ENCODE measurements at regions not wholly inside any gene's neighbourhood (a gene's known extent, or its start where the extent isn't known, plus 50 kb on each side); places are given as distances from the start of the nearest gene placed in this dataset.

DNA sequence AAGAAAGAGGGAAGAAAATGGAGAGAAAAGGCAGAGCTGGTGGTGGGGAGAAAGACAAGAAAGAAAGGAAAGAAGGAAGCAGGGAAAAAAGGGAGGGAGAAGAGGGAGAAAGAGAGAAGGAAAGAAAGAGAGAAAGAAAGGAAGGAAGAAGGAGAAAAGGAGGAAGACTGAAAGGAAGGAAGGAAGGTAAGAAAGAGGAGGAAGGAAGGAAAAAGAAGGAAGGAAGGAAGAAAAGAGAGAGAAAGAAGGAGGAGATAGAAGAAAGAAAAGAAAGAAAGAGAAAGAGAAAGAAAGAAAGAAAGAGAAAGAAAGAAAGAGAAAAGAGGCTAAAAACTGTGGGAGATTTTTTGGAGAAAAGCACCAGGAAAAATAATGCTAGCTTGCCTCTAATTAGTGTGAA lies 561.4 kb upstream of the GOT2 start:
- no peak for DNase-seq (ENCODE audit: low read depth)
- no peak overlapping the region for H3K4me3 ChIP-seq (ENCODE audit: low read length)
- TF ChIP-seq, protein P1, sequence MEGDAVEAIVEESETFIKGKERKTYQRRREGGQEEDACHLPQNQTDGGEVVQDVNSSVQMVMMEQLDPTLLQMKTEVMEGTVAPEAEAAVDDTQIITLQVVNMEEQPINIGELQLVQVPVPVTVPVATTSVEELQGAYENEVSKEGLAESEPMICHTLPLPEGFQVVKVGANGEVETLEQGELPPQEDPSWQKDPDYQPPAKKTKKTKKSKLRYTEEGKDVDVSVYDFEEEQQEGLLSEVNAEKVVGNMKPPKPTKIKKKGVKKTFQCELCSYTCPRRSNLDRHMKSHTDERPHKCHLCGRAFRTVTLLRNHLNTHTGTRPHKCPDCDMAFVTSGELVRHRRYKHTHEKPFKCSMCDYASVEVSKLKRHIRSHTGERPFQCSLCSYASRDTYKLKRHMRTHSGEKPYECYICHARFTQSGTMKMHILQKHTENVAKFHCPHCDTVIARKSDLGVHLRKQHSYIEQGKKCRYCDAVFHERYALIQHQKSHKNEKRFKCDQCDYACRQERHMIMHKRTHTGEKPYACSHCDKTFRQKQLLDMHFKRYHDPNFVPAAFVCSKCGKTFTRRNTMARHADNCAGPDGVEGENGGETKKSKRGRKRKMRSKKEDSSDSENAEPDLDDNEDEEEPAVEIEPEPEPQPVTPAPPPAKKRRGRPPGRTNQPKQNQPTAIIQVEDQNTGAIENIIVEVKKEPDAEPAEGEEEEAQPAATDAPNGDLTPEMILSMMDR (conservative IDR thresholded peaks at IDR 0.05; ENCODE audit: low read depth, low read length) = no peak

DNA sequence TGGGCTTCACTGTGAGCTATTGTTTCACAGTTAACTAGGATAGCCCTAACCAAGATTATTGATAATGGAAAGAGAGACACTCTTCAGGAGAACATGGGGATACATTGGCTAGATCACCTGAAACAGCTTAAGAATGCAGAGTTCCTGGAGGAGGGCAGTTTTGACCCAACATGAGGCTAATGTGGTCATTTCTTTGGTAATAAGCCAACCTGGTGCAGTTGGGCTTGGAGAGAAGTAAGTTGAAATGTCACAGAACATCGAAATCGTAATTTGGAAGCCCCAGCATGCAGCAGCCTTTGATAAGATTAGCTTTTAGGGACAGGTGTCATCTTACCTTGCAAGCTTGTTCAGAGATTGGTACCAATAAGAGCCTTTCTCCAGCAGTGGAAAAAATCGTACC lies 556.6 kb upstream of the GOT2 start:
- TF ChIP-seq, protein P1 (conservative IDR thresholded peaks at IDR 0.05; ENCODE audit: low read depth, low read length) = no peak
- H3K4me3 ChIP-seq (ENCODE audit: low read length) = no peak overlapping the region
- no peak for DNase-seq (ENCODE audit: low read depth)

GRCh38 chr16:59289151-59289550 lies 555.0 kb upstream of the GOT2 start:
- no peak for DNase-seq (ENCODE audit: low read depth)
- no peak overlapping the region for H3K4me3 ChIP-seq (ENCODE audit: low read length)
- TF ChIP-seq, protein P1 (conservative IDR thresholded peaks at IDR 0.05; ENCODE audit: low read depth, low read length) = no peak

DNA sequence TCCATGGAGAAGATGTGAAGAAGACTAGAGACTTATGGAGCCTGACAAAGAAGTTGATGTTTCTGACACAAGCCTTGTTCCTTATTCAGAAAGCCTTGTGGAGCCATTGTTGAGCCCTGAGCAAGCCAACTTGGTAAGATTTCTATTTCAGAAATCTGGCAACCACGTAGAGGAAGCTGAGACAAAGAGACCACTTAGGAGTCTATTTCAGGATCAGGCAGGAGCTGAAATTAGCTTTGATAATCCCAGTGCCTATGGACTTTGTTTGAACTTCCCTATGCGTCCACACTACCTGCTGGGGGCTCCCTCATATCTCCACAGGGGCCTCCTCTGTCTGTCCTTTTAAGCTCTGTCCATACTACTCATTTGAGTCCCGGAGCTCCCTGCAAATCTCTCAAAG lies 540.0 kb upstream of the GOT2 start:
- no peak overlapping the region for H3K4me3 ChIP-seq (ENCODE audit: low read length)
- TF ChIP-seq, protein P1 (conservative IDR thresholded peaks at IDR 0.05; ENCODE audit: low read depth, low read length) = no peak
- no peak for DNase-seq (ENCODE audit: low read depth)

DNA sequence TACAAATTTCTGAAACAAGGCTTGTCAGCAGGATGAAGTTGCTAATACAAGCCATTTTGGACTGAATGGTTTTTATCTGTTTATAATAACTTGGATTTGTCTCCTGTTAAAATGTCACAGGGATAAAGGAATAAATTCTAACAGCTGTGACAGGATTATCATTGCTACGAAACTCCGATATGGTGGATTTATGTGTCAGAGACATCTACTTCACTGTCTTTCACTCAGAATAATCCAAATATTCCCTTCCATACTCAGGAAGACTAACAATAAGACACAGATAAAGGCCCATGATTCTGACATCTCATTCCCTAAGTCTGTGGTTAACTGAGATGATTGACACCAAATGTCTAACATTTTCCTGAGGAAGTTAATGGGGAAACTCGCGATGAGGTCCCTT lies 529.8 kb upstream of the GOT2 start:
- TF ChIP-seq, protein P1 (conservative IDR thresholded peaks at IDR 0.05; ENCODE audit: low read depth, low read length) = no peak
- no peak for DNase-seq (ENCODE audit: low read depth)
- H3K4me3 ChIP-seq (ENCODE audit: low read length) = no peak overlapping the region

GRCh38 chr16:59260892-59261291 lies 526.8 kb upstream of the GOT2 start:
- DNase-seq (ENCODE audit: low read depth) = no peak
- H3K4me3 ChIP-seq (ENCODE audit: low read length) = no peak overlapping the region
- TF ChIP-seq, protein P1 (conservative IDR thresholded peaks at IDR 0.05; ENCODE audit: low read depth, low read length) = no peak

DNA sequence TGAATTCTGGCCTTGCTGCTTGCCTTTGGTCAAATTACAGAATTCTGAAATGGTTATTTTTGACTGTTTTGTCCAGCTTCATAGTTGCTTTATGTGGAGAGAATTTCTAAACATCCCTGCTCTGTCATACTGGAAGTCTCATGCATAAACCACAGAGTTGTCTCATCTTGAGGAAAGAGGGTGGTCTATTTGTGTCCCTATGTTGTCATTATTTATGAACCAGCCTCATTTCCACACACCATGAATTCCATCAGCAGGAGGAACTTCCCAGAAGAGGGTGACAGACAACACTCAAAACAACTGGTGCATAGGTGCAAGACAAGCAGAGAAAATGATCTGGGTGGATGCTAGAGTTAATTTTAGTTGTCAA lies 525.8 kb upstream of the GOT2 start:
- DNase-seq (ENCODE audit: low read depth) = no peak
- H3K4me3 ChIP-seq (ENCODE audit: low read length) = no peak overlapping the region
- TF ChIP-seq, protein P1 (conservative IDR thresholded peaks at IDR 0.05; ENCODE audit: low read depth, low read length) = no peak
